ENCODE measurements at regions not wholly inside any gene's neighbourhood (a gene's known extent, or its start where the extent isn't known, plus 50 kb on each side); places are given as distances from the start of the nearest gene placed in this dataset.

GRCh38 chr1:224486801-224487583 is 52.4 kb upstream of the WDR26 start:
- DNase-seq (ENCODE audit: low read depth), result no peak

- DNase-seq (ENCODE audit: low read depth), result no peak
These were observed 54.4 kb upstream of the WDR26 start for GRCh38 chr1:224488806-224489499.

GRCh38 chr1:224489534-224490365 is 55.2 kb upstream of the WDR26 start:
- DNase-seq (ENCODE audit: low read depth), result no peak

- no peak for DNase-seq (ENCODE audit: low read depth)
These were observed 56.2 kb upstream of the WDR26 start for GRCh38 chr1:224490549-224491537.

- no peak for DNase-seq (ENCODE audit: low read depth)
These were observed 57.4 kb upstream of the WDR26 start for GRCh38 chr1:224492015-224492414.

- DNase-seq (ENCODE audit: low read depth), result no peak
These were observed 58.0 kb upstream of the WDR26 start for GRCh38 chr1:224492632-224493031.

GRCh38 chr1:224493269-224493668 is 58.7 kb upstream of the WDR26 start:
- no peak for DNase-seq (ENCODE audit: low read depth)

GRCh38 chr1:224494343-224494742 is 59.7 kb upstream of the WDR26 start:
- DNase-seq (ENCODE audit: low read depth), result no peak

- DNase-seq (ENCODE audit: low read depth), result no peak
These were observed 61.3 kb upstream of the WDR26 start for GRCh38 chr1:224495866-224496265.

- DNase-seq (ENCODE audit: low read depth), result no peak
These were observed 62.2 kb upstream of the WDR26 start for GRCh38 chr1:224496826-224497225.

GRCh38 chr1:224497714-224498573 is 63.3 kb upstream of the WDR26 start:
- peak; percentile 24 for DNase-seq (ENCODE audit: low read depth)

GRCh38 chr1:224498574-224499170 is 64.1 kb upstream of the WDR26 start:
- DNase-seq (ENCODE audit: low read depth), result no peak

GRCh38 chr1:224499204-224499603 is 64.6 kb upstream of the WDR26 start:
- no peak for DNase-seq (ENCODE audit: low read depth)

- no peak for DNase-seq (ENCODE audit: low read depth)
These were observed 66.2 kb upstream of the WDR26 start for GRCh38 chr1:224500796-224501195.

GRCh38 chr1:224501836-224502235 is 67.2 kb upstream of the WDR26 start:
- DNase-seq (ENCODE audit: low read depth), result no peak

- DNase-seq (ENCODE audit: low read depth), result no peak
These were observed 68.0 kb upstream of the WDR26 start for GRCh38 chr1:224502459-224503160.

- DNase-seq (ENCODE audit: low read depth), result no peak
These were observed 68.8 kb upstream of the WDR26 start for GRCh38 chr1:224503161-224504118.

Data from stimulated activated CD8-positive, alpha-beta memory T cell treated with anti-CD3 and anti-CD28 coated beads, Interleukin-15, amount 100 ng/mL, for 1 hour (primary cell).